Adrenal gland (tissue), 9 donors: ENCODE measurements at regions not wholly inside any gene's neighbourhood (a gene's known extent, or its start where the extent isn't known, plus 50 kb on each side); places are given as distances from the start of the nearest gene placed in this dataset.

ENCODE experiments used
- DNase-seq, 7 donors: peaks; one replicate each; pipeline ENCODE4 v3.0.0-alpha.2; 2019 to 2020
- H3K27ac ChIP-seq, 5 donors: fragments of 200-600 bp; sonication (generic) in 4 of 5; 1 replicate in 3 of 5; 2 replicates in 2 of 5; pipeline versions ENCODE4 v1.5.1 to v1.8.0; 2016 to 2020; ENCODE audit warnings: mild to moderate bottlenecking in 1 of 5
- H3K27me3 ChIP-seq: fragments of 200-600 bp; 2 replicates; pipeline ENCODE4 v1.8.0; 2021
- H3K36me3 ChIP-seq, 2 donors: fragments of 200-600 bp; replicated peaks in 1 of 2; 1 replicate in 1 of 2; 2 replicates in 1 of 2; pipeline versions ENCODE4 v1.5.1 to v1.8.0; 2018 to 2022
- H3K4me1 ChIP-seq, 2 donors: fragments of 200-600 bp; replicated peaks in 1 of 2; 1 replicate in 1 of 2; 2 replicates in 1 of 2; pipeline versions ENCODE4 v1.5.1 to v1.8.0; 2018 to 2021
- H3K4me3 ChIP-seq, 4 donors: fragments of 200-600 bp; sonication (generic) in 3 of 4; one replicate each; pipeline ENCODE4 v1.5.1; 2016 to 2018
- H3K9me3 ChIP-seq, 3 donors: fragments of 200-600 bp; sonication (generic) in 1 of 3; replicated peaks in 1 of 3; 1 replicate in 2 of 3; 2 replicates in 1 of 3; pipeline versions ENCODE4 v1.5.1 to v1.8.0; 2016 to 2021
- POLR2A ChIP-seq, 2 donors: fragments of 450-650 bp; IDR thresholded peaks; one replicate each; pipeline ENCODE4 v1.6.1; 2017; ENCODE audit warnings: antibody characterized with exemption in 2 of 2, mild to moderate bottlenecking in 2 of 2, moderate library complexity in 1 of 2
- WGBS, 4 donors: extraction: QIAGEN DNeasy Blood & Tissue Kit in 2 of 4; methylation state at CpG; one replicate each; pipeline versions ENCODE4 v1.1.5 to v1.1.7; 2013 to 2017; 5-methylcytosine and 5-hydroxymethylcytosine counted together
- intact Hi-C, 2 donors: fragments of 100-400 bp; cut with DNase I; formaldehyde crosslinking; loops; one replicate each; pipeline versions ENCODE4 v1.14.1 to v1.15.0; 2022 to 2023
- TF ChIP-seq, protein P1 (sequence below), 6 experiments: fragments of 450-650 bp in 4 of 6; fragments of 200-600 bp in 2 of 6; sonication (generic) in 1 of 6; IDR thresholded peaks; 1 replicate in 5 of 6; 2 replicates in 1 of 6; pipeline versions ENCODE4 v1.5.1 to v1.8.0; 2016 to 2021; ENCODE audit warnings: antibody characterized with exemption in 6 of 6, mild to moderate bottlenecking in 2 of 6, moderate library complexity in 1 of 6
- donor health status: healthy with polysubstance abuse.
- donor health status: Bipolar disorder and iron deficiency.
- donor health status: DM: yes; HTN: yes; CAD: no.
- donor health status: DM: no; HTN: no; CAD: no.
- donor health status: DM: no; HTN: no; CAD: no.

DNA sequence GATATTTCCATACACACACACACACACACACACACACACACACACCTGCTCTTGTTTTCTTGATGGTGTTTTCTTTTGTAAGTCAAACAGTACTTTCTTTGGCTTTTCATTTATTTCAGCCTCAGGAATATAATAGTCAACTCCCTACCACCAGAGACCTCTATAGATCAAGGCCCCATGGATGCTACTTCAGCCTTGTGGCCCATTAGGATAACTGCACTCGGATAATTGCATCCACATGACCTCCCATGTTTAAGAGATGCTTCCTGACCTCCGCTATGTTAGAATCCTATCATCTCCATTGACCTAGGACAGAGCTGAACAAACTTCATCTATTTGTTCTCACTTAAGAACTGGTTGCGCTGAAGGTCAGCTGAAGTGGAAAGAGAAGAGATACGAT lies 1094.0 kb upstream of the B3GALT2 start:
- no peak for DNase-seq
- Histone ChIP-seq H3K36me3 (no peaks in the 10 kb centered on the region), H3K4me3 (no peak overlapping the region), H3K27me3 (no peaks in the 10 kb centered on the region), H3K4me1 (no peaks in the 10 kb centered on the region), H3K9me3 (no peaks in the 10 kb centered on the region), H3K27ac (no peak overlapping the region)
- TF ChIP-seq, protein P1, sequence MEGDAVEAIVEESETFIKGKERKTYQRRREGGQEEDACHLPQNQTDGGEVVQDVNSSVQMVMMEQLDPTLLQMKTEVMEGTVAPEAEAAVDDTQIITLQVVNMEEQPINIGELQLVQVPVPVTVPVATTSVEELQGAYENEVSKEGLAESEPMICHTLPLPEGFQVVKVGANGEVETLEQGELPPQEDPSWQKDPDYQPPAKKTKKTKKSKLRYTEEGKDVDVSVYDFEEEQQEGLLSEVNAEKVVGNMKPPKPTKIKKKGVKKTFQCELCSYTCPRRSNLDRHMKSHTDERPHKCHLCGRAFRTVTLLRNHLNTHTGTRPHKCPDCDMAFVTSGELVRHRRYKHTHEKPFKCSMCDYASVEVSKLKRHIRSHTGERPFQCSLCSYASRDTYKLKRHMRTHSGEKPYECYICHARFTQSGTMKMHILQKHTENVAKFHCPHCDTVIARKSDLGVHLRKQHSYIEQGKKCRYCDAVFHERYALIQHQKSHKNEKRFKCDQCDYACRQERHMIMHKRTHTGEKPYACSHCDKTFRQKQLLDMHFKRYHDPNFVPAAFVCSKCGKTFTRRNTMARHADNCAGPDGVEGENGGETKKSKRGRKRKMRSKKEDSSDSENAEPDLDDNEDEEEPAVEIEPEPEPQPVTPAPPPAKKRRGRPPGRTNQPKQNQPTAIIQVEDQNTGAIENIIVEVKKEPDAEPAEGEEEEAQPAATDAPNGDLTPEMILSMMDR (IDR thresholded peaks at IDR 0.05) = no peak
- no peak for TF ChIP-seq POLR2A (IDR thresholded peaks at IDR 0.05)
- intact Hi-C loops = no loop called here
- 71 to 90% (median 87%) methylated on average over 4 of the region's 4 CpGs for WGBS, 4 donors

DNA sequence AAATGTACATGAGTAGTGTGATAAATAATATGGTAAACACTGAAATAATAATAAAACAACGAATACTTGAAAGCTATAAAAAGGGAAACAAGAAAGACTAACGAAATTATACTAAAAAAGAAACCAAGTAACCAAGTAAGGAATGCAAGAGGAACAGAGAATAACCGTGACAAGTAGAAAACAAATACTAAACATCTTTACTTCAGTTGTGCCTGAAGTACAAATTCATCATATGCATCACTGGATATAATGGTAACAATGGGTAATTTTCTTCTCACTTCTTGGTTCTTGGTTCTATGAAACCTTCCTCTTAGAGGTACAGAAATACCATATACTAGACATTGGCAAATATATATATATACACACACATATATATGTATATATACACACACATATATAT lies 1093.6 kb upstream of the B3GALT2 start:
- intact Hi-C loops = no loop called here
- 78 to 85% (median 83%) methylated on average over 3 of the region's 3 CpGs for WGBS, 4 donors

DNA sequence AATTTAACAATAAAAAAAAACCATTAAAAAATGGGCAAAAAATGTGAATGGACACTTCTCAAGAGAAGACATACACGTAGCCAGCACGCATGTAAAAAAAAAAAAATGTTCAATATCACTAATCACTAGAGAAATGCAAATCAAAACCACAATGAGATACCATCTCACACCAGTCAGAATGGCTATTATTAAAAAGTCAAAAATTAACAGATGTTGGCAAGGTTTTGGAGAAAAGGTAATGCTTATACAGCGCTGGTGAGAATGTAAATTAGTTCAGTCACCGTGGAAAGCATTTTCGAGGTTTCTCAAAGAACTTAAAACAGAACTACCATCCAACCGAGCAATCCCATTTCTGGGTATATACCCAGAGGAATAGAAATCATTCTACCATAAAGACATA lies 1091.5 kb upstream of the B3GALT2 start:
- no peak for DNase-seq
- H3K4me1 ChIP-seq = no peaks in the 10 kb centered on the region
- H3K4me3 ChIP-seq = no peak overlapping the region
- no peaks in the 10 kb centered on the region for H3K9me3 ChIP-seq
- WGBS, 4 donors = 94 to 97% (median 95%) methylated on average over 6 of the region's 6 CpGs
- H3K36me3 ChIP-seq = no peaks in the 10 kb centered on the region
- intact Hi-C loops = no loop called here
- H3K27ac ChIP-seq = no peak overlapping the region
- no peak for TF ChIP-seq POLR2A (IDR thresholded peaks at IDR 0.05)
- TF ChIP-seq, protein P1 (IDR thresholded peaks at IDR 0.05) = no peak
- no peaks in the 10 kb centered on the region for H3K27me3 ChIP-seq

More for the DNA sequence above, 1093.6 kb upstream of the B3GALT2 start:
- Histone ChIP-seq H3K27ac (no peak overlapping the region), H3K4me3 (no peak overlapping the region), H3K36me3 (no peaks in the 10 kb centered on the region), H3K9me3 (no peaks in the 10 kb centered on the region), H3K4me1 (no peaks in the 10 kb centered on the region), H3K27me3 (no peaks in the 10 kb centered on the region)
- DNase-seq = no peak
- no peak for TF ChIP-seq POLR2A (IDR thresholded peaks at IDR 0.05)
- TF ChIP-seq, protein P1 (IDR thresholded peaks at IDR 0.05) = no peak

DNA sequence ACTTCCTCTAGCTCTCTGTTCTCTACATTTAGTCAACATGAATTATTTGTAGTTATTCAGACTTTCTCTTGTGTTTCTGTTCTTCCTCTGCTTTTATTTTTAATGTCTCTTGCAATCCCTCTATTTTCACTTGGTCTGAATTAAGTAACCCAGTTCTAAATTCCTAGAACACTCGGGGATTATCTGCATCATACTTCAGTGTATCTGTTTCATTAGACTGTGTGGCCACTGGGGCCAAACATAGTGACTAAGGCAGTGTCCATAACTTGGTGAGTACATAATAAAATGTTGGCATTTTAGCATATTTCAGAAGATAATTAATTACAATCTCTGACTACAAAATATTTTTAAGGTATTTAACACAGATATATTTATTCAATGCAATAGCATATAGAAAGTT lies 1087.2 kb upstream of the B3GALT2 start:
- H3K27me3 ChIP-seq = no peaks in the 10 kb centered on the region
- no peak overlapping the region for H3K4me3 ChIP-seq
- H3K4me1 ChIP-seq = no peaks in the 10 kb centered on the region
- H3K9me3 ChIP-seq = no peaks in the 10 kb centered on the region
- 68 to 79% (median 73%) methylated on average over 1 of the region's 1 CpG for WGBS, 4 donors
- intact Hi-C loops = no loop called here
- H3K27ac ChIP-seq = no peak overlapping the region
- DNase-seq = no peak
- no peak for TF ChIP-seq POLR2A (IDR thresholded peaks at IDR 0.05)
- TF ChIP-seq, protein P1 (IDR thresholded peaks at IDR 0.05) = no peak
- H3K36me3 ChIP-seq = no peaks in the 10 kb centered on the region
